Effector CD8-positive, alpha-beta T cell (primary cell): ENCODE measurements at regions not wholly inside any gene's neighbourhood (a gene's known extent, or its start where the extent isn't known, plus 50 kb on each side); places are given as distances from the start of the nearest gene placed in this dataset.

ENCODE experiments used
- DNase-seq: peaks from one replicate; lab custom pipeline; 2025; lab: John Stamatoyannopoulos, UW

- no peak for DNase-seq
These were observed 203.5 kb upstream of the CITED2 start for GRCh38 chr6:139577763-139578604.

DNA sequence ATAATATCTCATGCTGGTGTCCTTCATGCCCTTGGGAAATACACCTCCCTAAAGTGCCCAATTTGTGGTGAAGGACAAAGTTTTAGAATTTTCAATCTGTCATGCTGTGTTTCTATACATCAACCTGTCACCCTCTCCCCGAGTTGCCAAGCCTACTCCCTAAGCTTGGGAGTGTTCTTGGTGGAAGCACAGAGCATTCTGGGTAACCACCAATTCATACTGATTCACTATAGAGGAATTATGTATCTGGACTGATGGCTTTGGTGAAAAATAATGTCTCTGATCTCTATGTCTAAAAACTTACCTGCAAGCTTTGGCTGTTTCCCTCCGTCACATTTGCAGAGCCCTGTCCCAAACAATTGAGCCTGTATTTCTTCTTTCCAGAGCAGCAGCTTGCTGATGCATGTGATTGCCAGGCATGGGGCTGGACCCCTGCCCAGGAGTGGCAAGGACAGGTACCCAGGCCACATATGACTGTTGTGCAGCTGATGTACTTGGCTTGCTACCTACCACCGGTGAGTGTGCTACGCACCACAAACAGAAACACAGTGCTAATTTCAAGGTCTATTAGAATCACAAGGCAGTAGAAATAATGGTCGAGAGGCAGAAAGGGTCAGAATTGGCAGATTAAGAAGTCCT lies 202.8 kb upstream of the CITED2 start:
- DNase-seq = no peak

DNA sequence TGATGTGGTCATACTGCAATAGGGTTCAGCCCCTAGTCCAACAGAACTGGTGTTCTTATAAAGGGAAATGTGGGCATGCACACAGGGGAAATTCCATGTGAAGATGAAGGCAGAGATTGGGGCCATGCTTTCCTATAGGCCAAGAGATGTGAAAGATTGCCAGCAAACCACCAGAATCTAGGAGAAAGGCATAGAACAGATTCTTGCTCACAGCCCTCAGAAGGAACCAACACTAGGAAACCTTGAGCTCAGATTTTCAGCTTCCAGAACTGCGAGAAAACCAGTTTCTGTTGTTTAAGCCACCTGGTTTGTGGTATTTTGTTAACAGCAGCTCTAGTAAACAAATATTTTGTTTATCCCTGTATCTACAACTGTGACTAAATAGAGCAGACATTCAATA lies 197.6 kb upstream of the CITED2 start:
- no peak for DNase-seq

DNA sequence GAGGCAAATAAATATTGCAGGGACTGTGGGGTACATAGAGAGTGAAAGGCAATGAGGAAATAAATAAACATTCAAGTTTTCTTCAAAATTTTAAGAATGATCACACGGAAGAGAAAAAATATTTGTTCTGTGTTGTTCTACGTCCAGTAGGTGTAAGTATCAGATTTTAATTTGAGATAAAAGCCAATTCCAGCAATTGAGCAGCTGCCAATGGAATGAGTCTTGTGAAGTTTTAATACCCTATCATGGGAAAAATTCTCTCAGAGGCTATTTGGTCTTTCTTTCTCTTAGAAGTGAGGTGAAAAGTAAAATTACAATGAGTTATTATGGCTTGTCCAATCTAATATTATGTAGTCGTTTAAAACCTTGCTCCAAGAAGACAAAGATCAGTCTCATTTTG lies 195.7 kb upstream of the CITED2 start:
- no peak for DNase-seq

GRCh38 chr6:139569566-139569965 lies 195.1 kb upstream of the CITED2 start:
- DNase-seq = no peak

- no peak for DNase-seq
These were observed 194.6 kb upstream of the CITED2 start for GRCh38 chr6:139568956-139569538.

- DNase-seq = no peak
These were observed 193.9 kb upstream of the CITED2 start for GRCh38 chr6:139568151-139568955.

DNA sequence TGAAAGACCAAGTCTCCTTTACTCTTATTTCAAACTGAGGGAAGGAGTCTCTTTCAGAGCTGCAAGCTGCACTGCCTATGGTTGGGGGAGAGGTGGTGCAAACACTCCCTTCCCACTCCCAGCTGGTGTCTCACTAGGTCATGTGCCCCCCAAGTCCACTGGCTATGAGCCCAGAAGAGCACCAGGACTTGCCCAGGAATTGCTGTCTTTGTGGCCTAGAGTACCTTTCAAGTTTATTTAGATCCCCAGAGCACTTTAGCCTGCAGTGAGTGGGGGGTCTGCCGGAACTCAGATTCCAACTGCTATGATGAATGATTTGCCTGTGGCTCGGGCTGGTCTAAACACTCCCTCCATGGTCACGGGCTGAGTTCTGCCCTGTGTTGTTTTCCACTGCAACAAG lies 192.6 kb upstream of the CITED2 start:
- no peak for DNase-seq

DNA sequence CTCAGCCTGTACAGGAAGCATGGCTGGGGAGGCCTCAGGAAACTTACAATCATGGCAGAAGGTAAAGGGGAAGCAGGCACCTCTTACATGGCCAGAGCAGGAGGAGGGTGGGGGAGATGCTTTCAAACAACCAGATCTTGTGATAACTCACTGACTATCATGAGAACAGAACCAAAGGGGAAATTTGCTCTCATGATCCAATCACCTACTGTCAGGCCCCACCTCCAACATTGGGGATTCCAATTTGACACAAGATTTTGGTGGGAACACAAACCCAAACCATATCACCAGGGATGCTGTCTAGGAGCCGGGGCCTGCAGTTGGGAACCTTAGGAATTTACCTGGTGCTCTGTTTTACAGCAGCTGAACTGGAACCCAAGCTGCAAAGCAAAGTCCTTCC lies 191.1 kb upstream of the CITED2 start:
- DNase-seq = no peak

GRCh38 chr6:139557547-139557946 lies 183.1 kb upstream of the CITED2 start:
- DNase-seq = no peak

GRCh38 chr6:139556532-139556931 lies 182.1 kb upstream of the CITED2 start:
- no peak for DNase-seq

DNA sequence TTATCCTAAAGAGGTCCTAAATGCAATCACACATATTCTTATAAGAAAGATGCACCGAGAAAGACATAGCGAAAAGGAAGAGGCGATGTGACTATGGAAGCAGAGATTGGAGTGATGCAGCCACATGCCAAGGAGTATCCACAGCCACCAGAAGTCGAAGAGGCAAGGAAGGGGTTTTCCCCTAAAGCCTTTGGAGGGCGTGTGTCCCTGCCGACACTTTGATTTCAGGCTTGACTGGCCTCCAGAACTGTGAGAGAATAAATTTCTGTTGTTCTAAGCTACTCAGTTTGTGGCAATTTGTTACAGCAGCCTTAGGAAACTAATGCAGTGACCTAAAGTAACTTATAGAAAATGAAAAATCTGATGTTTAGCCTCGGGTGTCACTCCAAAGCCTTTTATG lies 179.5 kb upstream of the CITED2 start:
- DNase-seq = no peak

DNA sequence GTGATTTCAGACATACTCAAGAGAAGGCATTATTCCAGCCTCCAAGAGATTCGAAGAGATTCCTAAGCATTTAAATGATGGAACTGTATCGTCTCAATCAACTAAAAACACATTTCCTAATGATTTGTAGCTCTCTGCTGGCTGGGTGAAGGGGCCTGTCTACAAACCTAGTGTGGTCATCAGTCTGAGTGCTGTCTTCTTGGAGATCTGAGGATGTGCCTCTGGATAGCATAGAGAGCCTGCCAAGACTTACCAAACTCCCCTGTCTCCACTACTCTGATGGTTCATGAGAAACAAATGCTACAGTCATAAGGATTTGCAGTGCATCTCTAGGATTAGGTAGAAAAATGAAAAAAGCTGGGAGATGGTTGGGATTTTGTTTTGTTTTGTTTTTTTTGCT lies 176.9 kb upstream of the CITED2 start:
- DNase-seq = no peak

- DNase-seq = no peak
These were observed 175.9 kb upstream of the CITED2 start for GRCh38 chr6:139550361-139550760.

DNA sequence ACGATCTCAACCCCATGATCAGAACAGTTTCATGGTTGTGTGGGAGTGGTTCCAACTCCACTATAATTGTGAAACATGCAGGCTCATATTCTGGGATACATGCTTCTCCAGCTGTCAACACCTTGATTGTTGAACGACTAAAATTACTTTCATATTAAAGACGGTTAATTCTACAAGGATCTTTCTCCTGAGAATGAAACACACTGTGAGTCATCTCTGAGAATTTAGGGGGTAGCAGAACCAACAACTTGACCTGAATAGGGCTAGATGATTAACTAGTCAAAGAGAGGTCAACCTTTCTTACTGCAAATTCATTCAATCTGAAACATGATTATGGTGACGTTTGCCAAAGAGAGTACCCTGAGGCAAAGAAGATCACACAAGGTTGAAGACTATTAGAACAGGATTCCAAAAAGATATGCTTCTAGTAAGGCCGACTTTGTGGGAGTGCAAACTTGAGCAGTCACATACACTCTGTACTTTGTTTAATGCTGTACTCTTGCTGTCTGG lies 175.2 kb upstream of the CITED2 start:
- DNase-seq = no peak

DNA sequence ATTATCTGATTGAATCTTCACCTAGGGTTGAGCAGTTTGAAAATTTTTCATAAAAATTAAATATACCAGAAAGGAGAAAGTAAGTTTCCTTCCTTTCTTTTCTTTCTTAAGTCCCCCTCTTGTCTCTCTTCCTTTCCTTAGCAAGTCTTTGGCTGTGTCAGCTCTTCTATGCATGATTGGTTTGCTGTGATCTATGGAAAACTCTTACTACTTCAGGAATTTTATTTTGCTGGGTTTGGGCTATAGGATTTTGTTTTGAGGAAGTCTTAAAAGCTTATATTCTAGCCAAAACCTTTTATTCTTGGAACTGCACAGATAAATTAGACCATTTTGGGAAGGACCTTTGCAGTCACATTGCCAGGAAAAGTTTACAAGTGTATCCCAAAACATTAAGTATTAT lies 173.4 kb upstream of the CITED2 start:
- DNase-seq = no peak

DNA sequence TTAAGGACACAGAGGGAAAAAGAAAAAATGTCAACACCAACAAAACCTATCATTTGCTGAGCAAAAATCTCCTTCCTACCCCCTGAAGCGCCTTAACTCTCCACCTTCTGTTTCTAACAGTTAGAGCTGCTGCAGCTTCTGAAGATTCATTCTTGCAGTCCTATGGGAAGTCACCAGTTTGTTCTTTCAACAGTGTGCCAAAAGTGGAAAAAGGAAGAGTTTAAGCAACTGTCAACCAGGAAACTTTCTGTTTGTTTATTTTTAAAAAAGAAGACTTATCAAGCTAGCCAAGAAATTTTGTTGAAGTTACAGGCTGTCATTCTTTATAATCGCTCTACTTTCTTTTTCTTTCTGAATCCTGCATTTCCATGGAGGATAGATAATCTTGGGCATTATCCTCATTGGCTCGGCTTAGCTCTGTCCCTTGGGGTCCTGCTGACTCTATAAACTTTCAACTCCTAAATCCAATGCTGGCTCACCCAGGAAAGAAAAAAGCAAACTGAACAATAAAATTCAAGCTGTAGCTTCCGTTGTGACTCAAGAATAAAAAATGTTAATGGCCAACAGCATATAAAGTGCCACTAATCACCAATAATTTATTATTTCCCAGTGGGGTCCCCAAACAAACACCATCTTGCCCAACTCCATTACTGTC lies 172.8 kb upstream of the CITED2 start:
- no peak for DNase-seq

- DNase-seq = no peak
These were observed 171.6 kb upstream of the CITED2 start for GRCh38 chr6:139546106-139546472.

DNA sequence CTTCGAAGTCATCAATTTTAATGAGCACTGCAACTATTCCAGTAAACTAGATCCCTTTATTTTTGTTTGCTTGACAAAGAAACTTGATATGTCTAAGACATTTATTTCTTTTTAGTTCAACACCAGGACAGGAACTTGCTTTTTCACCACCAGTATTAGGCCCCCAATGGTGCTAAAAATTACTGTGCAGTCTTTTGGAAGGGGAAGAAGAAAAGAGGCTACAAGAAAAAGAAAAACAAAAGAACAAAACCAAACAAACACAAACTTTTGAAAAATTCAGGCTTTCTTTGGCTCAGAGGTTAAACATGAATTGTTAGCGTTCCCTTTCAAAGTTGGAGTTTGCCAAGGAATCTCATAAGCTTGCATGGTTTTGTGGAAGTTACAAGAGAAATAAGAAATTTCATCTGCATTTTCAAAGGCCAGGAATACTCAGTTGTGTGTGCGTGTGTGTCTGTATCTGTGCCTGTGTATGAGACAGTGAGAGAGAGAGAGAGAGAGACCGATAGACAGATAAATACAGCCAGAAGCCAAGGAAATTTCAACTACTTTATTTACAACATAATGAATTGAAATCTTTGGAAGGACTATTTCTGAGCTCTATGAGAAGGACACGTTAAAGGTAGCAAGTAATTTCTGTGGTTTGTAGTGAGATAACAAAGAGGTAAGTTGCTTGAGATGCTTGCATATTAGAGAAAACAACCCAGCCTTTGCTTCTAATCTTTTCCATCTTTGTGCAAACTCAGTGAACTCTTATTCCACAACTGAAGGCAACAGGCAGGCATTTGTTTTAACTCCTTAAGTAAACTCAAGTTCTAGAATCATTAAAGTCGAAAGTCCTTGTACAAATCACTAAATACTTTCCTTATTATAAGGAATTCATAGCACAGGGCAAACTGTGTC lies 171.0 kb upstream of the CITED2 start:
- no peak for DNase-seq

- no peak for DNase-seq
These were observed 170.2 kb upstream of the CITED2 start for GRCh38 chr6:139544701-139545057.

GRCh38 chr6:139542351-139542750 lies 167.9 kb upstream of the CITED2 start:
- no peak for DNase-seq
